ENCODE measurements at regions not wholly inside any gene's neighbourhood (a gene's known extent, or its start where the extent isn't known, plus 50 kb on each side); places are given as distances from the start of the nearest gene placed in this dataset.

DNA sequence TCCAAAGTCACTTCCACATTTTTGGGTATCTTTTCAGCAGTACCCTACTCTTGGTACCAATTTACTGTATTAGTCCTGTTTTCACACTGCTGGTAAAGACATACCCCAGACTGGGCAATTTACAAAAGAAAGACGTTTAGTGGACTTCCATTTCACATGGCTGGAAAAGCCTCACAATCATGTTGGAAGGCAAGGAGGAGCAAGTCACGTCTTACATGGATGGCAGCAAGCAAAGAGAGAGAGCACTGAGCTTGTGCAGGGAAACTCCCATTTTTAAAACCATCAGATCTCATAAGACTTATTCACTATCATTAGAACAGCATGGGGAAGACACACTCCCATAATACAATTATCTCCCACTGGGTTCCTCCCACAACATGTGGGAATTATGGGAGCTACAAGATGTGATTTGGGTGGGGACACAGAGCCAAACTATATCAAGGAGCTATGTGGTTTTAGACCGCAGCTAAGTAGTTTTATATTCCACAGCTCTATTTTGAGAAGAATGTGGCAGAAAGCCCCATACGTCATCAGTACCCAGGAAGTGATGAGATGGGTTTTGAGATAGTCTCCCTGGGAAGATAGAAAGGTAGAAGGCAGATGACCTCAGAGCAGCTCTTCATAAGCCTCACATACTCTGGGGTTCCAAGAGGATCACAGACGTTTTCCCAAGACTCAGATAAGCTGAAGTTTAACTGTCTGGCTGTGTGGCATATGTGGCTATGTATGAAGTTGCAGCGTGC, 96.3 kb downstream of the APIP start:
- TF ChIP-seq, protein P1, sequence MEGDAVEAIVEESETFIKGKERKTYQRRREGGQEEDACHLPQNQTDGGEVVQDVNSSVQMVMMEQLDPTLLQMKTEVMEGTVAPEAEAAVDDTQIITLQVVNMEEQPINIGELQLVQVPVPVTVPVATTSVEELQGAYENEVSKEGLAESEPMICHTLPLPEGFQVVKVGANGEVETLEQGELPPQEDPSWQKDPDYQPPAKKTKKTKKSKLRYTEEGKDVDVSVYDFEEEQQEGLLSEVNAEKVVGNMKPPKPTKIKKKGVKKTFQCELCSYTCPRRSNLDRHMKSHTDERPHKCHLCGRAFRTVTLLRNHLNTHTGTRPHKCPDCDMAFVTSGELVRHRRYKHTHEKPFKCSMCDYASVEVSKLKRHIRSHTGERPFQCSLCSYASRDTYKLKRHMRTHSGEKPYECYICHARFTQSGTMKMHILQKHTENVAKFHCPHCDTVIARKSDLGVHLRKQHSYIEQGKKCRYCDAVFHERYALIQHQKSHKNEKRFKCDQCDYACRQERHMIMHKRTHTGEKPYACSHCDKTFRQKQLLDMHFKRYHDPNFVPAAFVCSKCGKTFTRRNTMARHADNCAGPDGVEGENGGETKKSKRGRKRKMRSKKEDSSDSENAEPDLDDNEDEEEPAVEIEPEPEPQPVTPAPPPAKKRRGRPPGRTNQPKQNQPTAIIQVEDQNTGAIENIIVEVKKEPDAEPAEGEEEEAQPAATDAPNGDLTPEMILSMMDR (conservative IDR thresholded peaks at IDR 0.05; ENCODE audit: low read length): no peak
- TF ChIP-seq EZH2phosphoT487 (IDR thresholded peaks at IDR 0.05; ENCODE audit: borderline replicate concordance, low read depth, low read length): no peak

Measured in OCI-LY7 (cell line).